Fibroblast of mammary gland (primary cell): ENCODE measurements at regions not wholly inside any gene's neighbourhood (a gene's known extent, or its start where the extent isn't known, plus 50 kb on each side); places are given as distances from the start of the nearest gene placed in this dataset.

Experiments
- DNase-seq: peaks from one replicate; pipeline ENCODE4 v3.0.0-alpha.2; 2010; ENCODE audit warnings: low read depth
- H3K4me3 ChIP-seq: 2 replicates; pipeline ENCODE4 v1.5.1; 2011; ENCODE audit warnings: low read depth, mild to moderate bottlenecking, low read length, moderate library complexity; ENCODE audit not compliant: control insufficient read depth
- TF ChIP-seq, protein P1 (sequence below): conservative IDR thresholded peaks from 2 replicates; pipeline ENCODE4 v1.5.1; 2011; ENCODE audit warnings: low read depth, low read length, inconsistent platforms; ENCODE audit not compliant: control insufficient read depth, insufficient read depth

DNA sequence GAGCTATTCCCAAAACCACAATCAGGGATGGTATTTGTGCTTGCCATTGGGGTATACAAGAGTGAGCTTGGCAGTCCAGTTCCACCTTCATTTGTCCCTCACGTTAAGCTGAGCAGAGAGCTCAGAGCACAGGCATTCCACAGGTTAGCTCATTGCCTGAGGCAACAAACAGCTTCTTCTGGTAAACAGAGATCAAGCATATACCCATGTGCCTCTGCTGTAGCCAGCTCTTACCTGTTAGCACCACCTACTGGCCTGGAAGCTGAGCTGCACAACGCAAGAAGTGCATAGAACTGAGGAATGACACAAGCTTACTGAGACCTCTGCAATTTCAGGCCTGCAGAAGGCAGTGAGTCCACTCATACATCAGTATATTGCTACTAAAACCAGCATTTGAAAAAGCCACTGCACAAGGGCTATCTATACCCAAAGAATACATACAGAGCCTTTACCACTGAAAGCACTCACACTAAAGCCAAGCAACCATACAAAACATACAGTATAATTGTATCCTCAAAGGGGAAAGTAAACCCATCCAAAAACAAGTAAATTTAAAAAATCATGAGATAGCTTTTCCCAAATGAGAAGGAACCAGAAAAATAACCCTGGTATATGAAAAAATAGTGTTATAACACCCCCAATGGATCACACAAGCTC lies 258.3 kb upstream of the GABRA2 start:
- no peak overlapping the region for H3K4me3 ChIP-seq
- peak; percentile 20 for DNase-seq
- TF ChIP-seq, protein P1, sequence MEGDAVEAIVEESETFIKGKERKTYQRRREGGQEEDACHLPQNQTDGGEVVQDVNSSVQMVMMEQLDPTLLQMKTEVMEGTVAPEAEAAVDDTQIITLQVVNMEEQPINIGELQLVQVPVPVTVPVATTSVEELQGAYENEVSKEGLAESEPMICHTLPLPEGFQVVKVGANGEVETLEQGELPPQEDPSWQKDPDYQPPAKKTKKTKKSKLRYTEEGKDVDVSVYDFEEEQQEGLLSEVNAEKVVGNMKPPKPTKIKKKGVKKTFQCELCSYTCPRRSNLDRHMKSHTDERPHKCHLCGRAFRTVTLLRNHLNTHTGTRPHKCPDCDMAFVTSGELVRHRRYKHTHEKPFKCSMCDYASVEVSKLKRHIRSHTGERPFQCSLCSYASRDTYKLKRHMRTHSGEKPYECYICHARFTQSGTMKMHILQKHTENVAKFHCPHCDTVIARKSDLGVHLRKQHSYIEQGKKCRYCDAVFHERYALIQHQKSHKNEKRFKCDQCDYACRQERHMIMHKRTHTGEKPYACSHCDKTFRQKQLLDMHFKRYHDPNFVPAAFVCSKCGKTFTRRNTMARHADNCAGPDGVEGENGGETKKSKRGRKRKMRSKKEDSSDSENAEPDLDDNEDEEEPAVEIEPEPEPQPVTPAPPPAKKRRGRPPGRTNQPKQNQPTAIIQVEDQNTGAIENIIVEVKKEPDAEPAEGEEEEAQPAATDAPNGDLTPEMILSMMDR: peak; percentile 36

DNA sequence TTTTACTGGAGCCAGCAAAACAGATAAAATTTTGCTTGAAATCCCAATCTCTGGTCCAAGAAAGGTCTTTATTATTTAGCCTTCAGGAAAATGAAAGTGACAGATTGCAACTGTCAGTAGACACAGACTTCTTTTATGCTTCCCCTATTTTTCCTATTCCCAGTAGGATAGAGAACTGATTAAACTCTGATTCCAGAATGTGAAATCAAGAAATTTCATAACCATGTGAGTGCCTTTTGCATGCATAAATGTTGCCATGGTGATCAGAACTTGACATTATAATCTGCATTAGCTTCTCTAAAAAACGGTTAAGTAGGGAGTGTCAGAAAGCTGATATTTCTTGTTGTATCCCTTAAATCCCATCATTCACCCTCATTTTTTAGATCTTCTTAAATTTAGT lies 255.2 kb upstream of the GABRA2 start:
- no peak overlapping the region for H3K4me3 ChIP-seq
- TF ChIP-seq, protein P1: no peak
- DNase-seq: no peak
